GM13976 (cell line): ENCODE measurements at regions not wholly inside any gene's neighbourhood (a gene's known extent, or its start where the extent isn't known, plus 50 kb on each side); places are given as distances from the start of the nearest gene placed in this dataset.

Source experiments
- DNase-seq: peaks from one replicate; pipeline ENCODE4 v3.0.0; 2012; ENCODE audit warnings: low spot score
- in situ Hi-C: fragments of 300-500 bp; cut with MboI; formaldehyde crosslinking; loops from one replicate; pipeline ENCODE4 v1.12.0; 2022; ENCODE audit warnings: low sequenced_read_pairs, mixed read lengths, inconsistent platforms; ENCODE audit not compliant: unreplicated experiment
- TF ChIP-seq, protein P1 (sequence below): IDR thresholded peaks from 2 replicates; pipeline ENCODE4 v1.5.1; 2012; ENCODE audit warnings: borderline replicate concordance, mild to moderate bottlenecking; ENCODE audit not compliant: insufficient read depth; ENCODE audit errors: extremely low read depth, missing control alignments, control extremely low read depth

DNA sequence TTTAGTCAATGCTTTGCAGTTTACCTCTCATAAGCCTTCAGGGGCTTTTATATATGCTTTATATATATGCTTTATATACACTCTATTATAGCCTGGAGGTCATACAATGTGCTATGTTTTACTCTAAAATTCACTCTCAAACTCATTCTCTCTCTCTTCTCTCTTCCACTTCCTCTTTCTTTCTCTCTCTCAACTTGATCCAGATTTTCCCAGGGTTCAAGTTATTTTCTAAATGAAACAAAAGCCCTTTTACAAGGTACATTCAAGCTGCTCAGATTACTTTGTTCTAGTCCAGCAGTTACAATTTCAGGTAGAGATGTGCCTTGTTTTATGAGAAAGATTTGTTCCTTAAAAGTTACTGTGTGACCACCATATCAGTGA, 79.6 kb upstream of the ACP3 start:
- in situ Hi-C loops = no loop called here
- TF ChIP-seq, protein P1, sequence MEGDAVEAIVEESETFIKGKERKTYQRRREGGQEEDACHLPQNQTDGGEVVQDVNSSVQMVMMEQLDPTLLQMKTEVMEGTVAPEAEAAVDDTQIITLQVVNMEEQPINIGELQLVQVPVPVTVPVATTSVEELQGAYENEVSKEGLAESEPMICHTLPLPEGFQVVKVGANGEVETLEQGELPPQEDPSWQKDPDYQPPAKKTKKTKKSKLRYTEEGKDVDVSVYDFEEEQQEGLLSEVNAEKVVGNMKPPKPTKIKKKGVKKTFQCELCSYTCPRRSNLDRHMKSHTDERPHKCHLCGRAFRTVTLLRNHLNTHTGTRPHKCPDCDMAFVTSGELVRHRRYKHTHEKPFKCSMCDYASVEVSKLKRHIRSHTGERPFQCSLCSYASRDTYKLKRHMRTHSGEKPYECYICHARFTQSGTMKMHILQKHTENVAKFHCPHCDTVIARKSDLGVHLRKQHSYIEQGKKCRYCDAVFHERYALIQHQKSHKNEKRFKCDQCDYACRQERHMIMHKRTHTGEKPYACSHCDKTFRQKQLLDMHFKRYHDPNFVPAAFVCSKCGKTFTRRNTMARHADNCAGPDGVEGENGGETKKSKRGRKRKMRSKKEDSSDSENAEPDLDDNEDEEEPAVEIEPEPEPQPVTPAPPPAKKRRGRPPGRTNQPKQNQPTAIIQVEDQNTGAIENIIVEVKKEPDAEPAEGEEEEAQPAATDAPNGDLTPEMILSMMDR = no peak
- no peak for DNase-seq

DNA sequence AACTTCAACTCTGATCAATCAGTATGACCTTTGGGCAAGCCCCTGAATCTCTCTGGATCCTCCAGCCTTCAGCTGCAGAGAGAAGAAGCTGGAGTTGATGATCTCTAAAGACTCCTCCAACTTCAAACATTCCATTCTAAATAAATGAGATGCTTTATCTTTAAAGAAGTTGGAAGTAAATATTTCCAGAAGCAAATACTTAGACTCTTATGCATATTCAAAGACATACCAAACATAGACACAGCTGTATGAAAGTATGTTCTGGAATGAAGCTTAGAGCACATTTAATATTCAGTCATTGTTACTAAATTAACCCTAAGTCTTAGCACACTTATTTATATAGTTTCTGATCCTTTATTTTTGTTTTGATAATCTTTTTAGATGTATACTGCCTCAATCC, 77.6 kb upstream of the ACP3 start:
- TF ChIP-seq, protein P1 = no peak
- DNase-seq = no peak
- in situ Hi-C loops = no loop called here

DNA sequence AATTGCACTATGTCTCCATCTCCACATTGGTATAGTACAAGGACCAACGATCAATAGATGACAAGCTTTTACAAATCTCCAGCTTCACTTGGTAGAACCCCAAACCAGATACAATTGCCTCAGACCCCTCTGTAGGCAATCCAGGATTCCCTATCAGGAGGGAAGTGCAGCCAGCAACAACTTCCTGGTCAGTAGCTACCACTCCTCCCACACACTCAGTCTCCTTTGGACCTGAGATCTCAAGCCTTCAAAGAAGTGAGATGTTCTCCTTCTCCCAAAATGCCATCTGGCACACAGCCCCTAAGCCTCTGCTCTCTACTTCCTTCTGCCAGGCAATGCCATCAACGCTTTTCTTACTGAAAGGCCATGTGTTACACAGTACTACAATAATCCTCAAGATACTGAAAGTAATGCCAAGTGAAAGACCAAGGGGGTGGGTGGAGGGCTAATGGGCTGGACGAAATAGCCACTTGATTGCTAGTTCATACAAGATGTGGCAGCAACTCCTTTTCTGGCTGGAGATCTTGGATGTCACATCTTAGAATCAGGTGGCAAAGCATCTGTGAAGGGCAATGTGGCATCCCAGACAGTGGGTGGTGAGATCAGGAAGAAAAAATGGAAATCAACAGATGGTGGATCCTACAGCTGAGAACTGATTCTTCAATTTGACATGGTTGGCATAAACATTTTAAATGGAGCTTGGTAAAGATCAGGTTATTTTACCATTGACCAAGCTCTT, 75.3 kb upstream of the ACP3 start:
- TF ChIP-seq, protein P1 = no peak
- in situ Hi-C loops = no loop called here
- no peak for DNase-seq

DNA sequence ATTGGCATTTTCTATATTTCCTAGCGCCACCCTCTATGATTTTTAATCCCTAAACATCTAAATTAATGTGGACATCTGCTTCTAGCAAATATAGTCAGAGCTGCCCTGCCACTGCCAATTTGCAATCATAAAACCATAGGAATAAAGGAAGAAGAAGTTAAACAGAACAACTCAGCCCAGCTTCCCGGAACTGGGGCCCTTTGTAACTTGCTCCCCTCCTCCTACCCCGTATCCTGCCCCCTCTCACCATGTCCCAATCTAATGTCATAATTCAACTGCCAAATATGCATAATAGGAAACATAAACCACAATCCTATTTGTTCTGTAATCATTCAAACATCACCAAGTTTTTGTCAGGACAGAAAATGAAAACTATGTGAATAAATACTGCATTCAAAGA, 74.4 kb upstream of the ACP3 start:
- TF ChIP-seq, protein P1 = no peak
- in situ Hi-C loops = no loop called here

DNA sequence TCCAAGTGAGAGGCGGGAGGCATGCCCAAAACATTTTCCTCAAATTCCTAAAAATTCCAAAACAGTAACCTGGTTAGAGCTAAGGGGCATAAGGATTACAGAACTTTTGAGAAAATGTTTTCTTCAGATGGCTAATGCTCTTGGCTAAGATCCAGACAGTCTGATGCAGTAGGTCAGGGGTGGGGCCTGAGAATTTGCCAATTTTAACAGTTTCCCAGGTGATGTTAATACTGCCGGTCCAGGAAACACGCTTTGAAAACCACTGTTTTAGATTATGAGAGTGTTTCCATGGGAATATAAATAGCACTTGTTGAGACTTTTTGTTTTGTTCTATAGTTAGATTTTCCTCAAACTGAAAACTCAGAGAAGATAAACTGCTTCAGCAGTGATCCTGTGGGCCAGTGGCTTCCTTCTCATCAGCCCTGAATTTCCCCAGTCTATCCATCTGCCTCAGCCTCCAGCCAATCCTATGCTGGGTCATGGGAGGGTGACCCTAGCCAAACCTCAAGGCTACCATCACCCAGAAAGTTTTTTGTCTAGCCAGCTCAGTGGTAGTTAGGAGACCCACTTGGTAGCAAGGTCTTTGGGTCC, 71.6 kb upstream of the ACP3 start:
- in situ Hi-C loops = no loop called here
- TF ChIP-seq, protein P1 = no peak
- DNase-seq = no peak

More for the DNA sequence above, 74.4 kb upstream of the ACP3 start:
- no peak for DNase-seq

DNA sequence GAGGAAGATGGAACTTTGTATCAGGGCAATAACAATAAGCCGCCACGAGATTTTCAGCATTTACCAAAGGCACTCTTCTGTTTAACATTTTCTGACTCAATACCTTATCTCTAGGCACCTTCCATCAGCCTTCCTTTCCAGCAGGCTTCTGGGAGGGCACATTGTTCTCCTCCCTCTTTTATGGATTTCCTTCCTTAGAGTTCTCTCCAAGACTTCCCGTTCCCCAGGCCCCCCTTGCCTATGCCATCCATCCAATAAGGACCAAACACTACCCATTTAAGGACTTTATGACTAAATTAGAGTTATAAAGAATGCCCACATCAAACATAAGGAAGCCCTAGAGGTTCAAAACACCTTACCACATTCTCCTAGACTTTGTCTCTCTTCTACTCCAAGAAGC, 71.0 kb upstream of the ACP3 start:
- TF ChIP-seq, protein P1 = no peak
- no peak for DNase-seq
- in situ Hi-C loops = no loop called here
